ENCODE measurements at regions not wholly inside any gene's neighbourhood (a gene's known extent, or its start where the extent isn't known, plus 50 kb on each side); places are given as distances from the start of the nearest gene placed in this dataset.

DNA sequence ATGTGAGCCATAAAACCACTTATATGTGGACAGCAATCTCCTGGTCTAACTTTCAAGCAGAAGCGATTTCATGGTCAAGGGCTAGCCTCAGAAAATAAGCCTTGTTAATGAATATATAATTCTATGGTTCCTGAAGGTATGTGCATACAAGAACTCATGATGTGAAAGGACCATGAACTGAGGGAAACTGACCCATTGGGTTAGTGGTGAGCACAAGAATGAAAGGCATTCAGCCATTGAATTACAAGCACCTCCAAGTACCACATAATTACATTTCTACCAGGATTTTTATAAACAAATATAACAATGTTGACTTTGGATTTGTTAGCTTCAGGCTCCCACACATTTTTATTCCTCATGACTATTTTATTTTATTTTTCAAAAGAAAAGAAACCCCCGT lies 459.0 kb downstream of the TLE4 start:
- in situ Hi-C loops (cut with MboI): no loop called here
- FAIRE-seq (no peak), ATAC-seq (no peak), DNase-seq (ENCODE audit: extremely low read depth in 1 of 4, low spot score in 3 of 4) (no peak)
- ChIA-PET POLR2A (no interaction called here), CTCF (ENCODE audit: low intra/inter-chr PET ratio) (no interaction called here)
- Histone ChIP-seq H3K9me1 (ENCODE audit: control insufficient read depth, insufficient read depth, low read length) (no peaks in the 10 kb centered on the region), H3K4me3 (no peak overlapping the region), H3K4me2 (ENCODE audit: insufficient read depth, low read length) (no peak overlapping the region), H4K20me1 (replicated peaks; ENCODE audit: control insufficient read depth, insufficient read depth, low read length) (no peaks in the 10 kb centered on the region), H2AFZ (ENCODE audit: low read depth, low read length) (no peak overlapping the region), H3K36me3 (ENCODE audit: control insufficient read depth, insufficient read depth, low read length) (no peaks in the 10 kb centered on the region), H3K9me3 (replicated peaks; ENCODE audit: control insufficient read depth, insufficient read depth, low read depth, low read length) (no peaks in the 10 kb centered on the region), H3K4me1 (replicated peaks in 1 of 2; ENCODE audit: control insufficient read depth in 2 of 2, insufficient read depth in 2 of 2, low read length in 2 of 2) (no peaks in the 10 kb centered on the region), H3K27ac (ENCODE audit: extremely low read depth, low read depth, low read length) (no peak overlapping the region), H3K79me2 (ENCODE audit: control insufficient read depth, insufficient read depth, low read length) (no peaks in the 10 kb centered on the region), H3K9ac (ENCODE audit: insufficient read depth in 1 of 2, low read depth in 2 of 2, low read length in 2 of 2) (no peak overlapping the region), H3K27me3 (ENCODE audit: control insufficient read depth in 2 of 2, insufficient read depth in 2 of 2, low read length in 2 of 2) (no peaks in the 10 kb centered on the region)
- WGBS (ENCODE audit: insufficient coverage, low coverage, missing lambda C conversion rate): 0% methylated on average over 2 of the region's 2 CpGs
- intact Hi-C loops (cut with micrococcal nuclease): no loop called here
- no TSS peak for BruUV-seq (replicated peaks)
- TF ChIP-seq ZNF75A (CRISPR knock-in tag; IDR thresholded peaks at IDR 0.05) (no peak), YY1 (IDR thresholded peaks at IDR 0.05; ENCODE audit: borderline replicate concordance in 1 of 3, control insufficient read depth in 1 of 3, extremely low read depth in 1 of 3, insufficient read depth in 3 of 3, insufficient read length in 1 of 3, insufficient replicate concordance in 2 of 3, low read depth in 1 of 3, low read length in 2 of 3) (no peak), STAG1 (CRISPR knock-in tag; IDR thresholded peaks at IDR 0.05; ENCODE audit: borderline replicate concordance) (no peak), HMGN3 (IDR thresholded peaks at IDR 0.05; ENCODE audit: borderline replicate concordance, extremely low read depth, insufficient read length, low read depth, low read length) (no peak), ZNF589 (CRISPR knock-in tag; IDR thresholded peaks at IDR 0.05; ENCODE audit: low read depth) (no peak), ZNF263 (CRISPR knock-in tag; IDR thresholded peaks at IDR 0.05; ENCODE audit: borderline replicate concordance) (no peak), ZNF24 (IDR thresholded peaks at IDR 0.05) (no peak), SRSF7 (optimal IDR thresholded peaks at IDR 0.05; ENCODE audit: low read depth, low read length) (no peak), ZNF165 (CRISPR knock-in tag; IDR thresholded peaks at IDR 0.05; ENCODE audit: borderline replicate concordance) (no peak)
- TF ChIP-seq, protein P1, sequence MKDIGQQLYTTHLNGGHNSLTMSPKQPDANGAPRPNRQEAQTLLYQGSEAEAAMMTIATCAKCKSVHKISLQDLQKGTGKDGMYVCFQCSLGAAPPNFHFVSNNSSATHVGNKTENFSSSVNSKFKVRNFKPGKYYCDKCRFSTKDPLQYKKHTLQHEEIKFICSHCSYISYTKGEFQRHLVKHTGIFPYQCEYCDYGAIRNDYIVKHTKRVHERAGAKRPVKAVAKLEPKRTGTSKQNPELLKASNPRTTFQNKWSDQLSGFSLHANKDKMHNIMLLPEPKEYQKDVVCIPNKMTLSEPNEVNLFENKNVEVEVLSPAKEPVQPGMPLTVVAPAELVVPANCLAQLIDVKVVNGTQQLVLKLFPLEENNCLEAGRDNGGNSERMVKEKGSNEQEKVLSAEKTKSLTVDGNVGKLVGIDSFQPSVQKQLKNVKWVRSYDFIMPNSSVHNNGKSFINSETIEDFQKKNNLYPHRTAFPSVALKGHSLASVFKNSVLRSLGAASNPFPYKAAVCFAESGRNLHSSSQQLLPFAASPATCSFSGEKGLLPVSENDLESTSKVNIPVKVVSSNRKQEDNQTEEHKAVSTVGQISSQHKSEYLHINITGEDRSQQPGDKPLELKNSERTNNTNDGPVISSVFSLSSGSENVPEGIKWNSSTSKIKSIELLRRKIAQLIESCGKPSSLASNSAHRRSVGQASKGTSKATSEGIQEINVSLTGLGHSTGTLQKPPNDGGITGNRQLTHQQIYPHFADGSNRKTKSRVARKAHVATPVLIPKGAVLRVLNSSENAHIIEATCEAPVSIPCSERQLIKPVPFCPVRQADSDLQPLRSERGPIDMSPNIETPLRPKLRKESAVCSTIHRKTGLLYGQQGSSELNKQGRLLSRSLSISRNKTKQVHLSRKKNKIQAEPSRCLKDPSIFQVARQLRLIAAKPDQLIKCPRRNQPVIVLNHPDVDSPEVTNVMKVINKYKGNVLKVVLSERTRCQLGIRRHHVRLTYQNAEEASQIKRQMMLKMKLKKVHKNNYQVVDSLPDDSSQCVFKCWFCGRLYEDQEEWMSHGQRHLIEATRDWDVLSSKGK (CRISPR knock-in tag; IDR thresholded peaks at IDR 0.05): no peak
- TF ChIP-seq, protein P2, sequence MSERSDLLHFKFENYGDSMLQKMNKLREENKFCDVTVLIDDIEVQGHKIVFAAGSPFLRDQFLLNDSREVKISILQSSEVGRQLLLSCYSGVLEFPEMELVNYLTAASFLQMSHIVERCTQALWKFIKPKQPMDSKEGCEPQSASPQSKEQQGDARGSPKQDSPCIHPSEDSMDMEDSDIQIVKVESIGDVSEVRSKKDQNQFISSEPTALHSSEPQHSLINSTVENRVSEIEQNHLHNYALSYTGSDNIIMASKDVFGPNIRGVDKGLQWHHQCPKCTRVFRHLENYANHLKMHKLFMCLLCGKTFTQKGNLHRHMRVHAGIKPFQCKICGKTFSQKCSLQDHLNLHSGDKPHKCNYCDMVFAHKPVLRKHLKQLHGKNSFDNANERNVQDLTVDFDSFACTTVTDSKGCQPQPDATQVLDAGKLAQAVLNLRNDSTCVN (CRISPR knock-in tag; IDR thresholded peaks at IDR 0.05): no peak
- TF ChIP-seq, protein P3, sequence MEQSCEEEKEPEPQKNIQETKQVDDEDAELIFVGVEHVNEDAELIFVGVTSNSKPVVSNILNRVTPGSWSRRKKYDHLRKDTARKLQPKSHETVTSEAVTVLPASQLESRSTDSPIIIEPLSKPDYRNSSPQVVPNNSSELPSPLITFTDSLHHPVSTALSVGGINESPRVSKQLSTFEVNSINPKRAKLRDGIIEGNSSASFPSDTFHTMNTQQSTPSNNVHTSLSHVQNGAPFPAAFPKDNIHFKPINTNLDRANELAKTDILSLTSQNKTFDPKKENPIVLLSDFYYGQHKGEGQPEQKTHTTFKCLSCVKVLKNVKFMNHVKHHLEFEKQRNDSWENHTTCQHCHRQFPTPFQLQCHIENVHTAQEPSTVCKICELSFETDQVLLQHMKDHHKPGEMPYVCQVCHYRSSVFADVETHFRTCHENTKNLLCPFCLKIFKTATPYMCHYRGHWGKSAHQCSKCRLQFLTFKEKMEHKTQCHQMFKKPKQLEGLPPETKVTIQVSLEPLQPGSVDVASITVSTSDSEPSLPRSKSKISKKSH (CRISPR knock-in tag; IDR thresholded peaks at IDR 0.05): no peak
- TF ChIP-seq, protein P4, sequence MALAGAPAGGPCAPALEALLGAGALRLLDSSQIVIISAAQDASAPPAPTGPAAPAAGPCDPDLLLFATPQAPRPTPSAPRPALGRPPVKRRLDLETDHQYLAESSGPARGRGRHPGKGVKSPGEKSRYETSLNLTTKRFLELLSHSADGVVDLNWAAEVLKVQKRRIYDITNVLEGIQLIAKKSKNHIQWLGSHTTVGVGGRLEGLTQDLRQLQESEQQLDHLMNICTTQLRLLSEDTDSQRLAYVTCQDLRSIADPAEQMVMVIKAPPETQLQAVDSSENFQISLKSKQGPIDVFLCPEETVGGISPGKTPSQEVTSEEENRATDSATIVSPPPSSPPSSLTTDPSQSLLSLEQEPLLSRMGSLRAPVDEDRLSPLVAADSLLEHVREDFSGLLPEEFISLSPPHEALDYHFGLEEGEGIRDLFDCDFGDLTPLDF (CRISPR knock-in tag; IDR thresholded peaks at IDR 0.05): no peak
- TF ChIP-seq, protein P5, sequence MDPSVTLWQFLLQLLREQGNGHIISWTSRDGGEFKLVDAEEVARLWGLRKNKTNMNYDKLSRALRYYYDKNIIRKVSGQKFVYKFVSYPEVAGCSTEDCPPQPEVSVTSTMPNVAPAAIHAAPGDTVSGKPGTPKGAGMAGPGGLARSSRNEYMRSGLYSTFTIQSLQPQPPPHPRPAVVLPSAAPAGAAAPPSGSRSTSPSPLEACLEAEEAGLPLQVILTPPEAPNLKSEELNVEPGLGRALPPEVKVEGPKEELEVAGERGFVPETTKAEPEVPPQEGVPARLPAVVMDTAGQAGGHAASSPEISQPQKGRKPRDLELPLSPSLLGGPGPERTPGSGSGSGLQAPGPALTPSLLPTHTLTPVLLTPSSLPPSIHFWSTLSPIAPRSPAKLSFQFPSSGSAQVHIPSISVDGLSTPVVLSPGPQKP (CRISPR knock-in tag; IDR thresholded peaks at IDR 0.05): no peak
